ENCODE measurements at regions not wholly inside any gene's neighbourhood (a gene's known extent, or its start where the extent isn't known, plus 50 kb on each side); places are given as distances from the start of the nearest gene placed in this dataset. TPM values are rescaled to one million over a fixed set of nuclear protein-coding genes. Genes with fewer than 3 reads are reported as not detected.

Small RNA genes lying in the stretch of these regions (small RNA-seq; reads per million reads assigned to genes)
- gene RNU6-366P (ENCODE audit: low replicate concordance): not detected
